ENCODE measurements at regions not wholly inside any gene's neighbourhood (a gene's known extent, or its start where the extent isn't known, plus 50 kb on each side); places are given as distances from the start of the nearest gene placed in this dataset.

- DNase-seq (ENCODE audit: low read depth, low spot score) = peak; percentile 77
- H3K4me3 ChIP-seq (ENCODE audit: low read length) = no peak overlapping the region; the same call in 1 of the 2 replicates
Observed at GRCh38 chr11:8813658-8814057, 97.3 kb upstream of the AKIP1 start.

DNA sequence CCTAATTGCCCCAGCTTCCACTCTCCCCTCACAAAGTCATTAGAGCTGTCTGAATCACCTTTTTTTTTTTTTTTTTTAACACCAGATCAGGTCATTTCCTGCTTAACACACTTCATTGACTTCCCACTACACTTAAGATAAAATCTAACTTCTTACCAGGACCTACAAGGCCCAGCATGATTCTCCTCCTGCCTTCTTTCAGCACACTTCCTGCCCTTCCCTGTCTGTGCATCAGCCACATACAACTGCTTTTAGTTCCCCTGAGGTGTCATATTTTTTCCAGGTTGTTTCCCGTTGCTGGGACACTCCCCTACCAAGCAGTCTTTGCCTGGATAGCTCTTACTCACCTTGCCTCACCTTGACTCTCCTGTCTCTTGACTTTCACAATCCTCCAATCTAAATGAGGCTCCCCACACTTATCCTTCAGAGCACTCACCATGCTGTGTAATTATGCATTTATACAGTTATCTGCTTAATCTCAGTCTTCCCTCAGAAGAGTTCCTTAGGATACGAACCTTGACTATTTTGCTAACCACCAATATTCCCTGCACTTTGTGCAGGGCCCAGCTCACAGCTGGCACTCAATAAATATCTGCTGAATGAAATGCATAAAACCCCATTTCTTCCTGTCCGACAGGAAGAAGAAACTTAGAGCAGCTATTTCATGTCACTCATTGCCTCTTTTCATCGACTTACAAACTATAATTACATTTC lies 96.6 kb upstream of the AKIP1 start:
- peak; percentile 73 for DNase-seq (ENCODE audit: low read depth, low spot score)
- no peak overlapping the region for H3K4me3 ChIP-seq (ENCODE audit: low read length)

DNA sequence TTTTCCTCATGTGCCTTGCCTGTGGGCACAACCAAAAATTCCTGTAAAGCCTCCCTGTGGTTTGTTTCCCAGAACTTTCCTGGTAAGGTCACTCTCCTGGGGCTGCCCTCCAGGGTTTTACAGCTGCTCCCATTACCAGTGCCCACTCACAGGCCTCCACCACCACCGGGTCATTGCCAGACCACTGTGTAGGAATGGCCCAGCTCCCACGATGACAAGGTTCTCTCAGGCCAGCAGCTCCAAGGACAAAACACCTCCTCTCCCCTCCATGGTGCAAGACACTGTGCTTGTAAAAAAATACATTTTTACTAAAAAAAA lies 96.1 kb upstream of the AKIP1 start:
- DNase-seq (ENCODE audit: low read depth, low spot score) = no peak
- no peak overlapping the region for H3K4me3 ChIP-seq (ENCODE audit: low read length)

GRCh38 chr11:8818421-8818820 lies 92.6 kb upstream of the AKIP1 start:
- no peak for DNase-seq (ENCODE audit: low read depth, low spot score)
- H3K4me3 ChIP-seq (ENCODE audit: low read length) = no peak overlapping the region

DNA sequence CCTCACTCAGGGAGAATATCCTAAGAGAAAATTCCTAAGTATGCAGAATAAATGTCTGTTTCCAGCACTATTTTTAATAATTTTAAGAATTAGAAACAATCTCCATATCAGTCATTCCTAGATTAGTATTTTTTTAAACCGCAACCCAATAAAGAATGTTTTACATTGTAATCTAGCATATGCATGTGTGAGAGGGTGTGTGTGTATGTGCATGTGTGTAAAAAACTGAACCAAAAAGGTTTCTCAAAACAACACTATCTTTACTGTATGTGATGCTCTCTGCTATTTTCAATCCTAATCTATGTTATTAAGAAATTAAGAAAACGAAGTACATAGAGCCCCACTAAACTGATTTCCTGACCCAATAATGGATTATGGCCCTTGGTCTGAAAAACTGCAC lies 90.6 kb upstream of the AKIP1 start:
- DNase-seq (ENCODE audit: low read depth, low spot score) = no peak
- H3K4me3 ChIP-seq (ENCODE audit: low read length) = no peak overlapping the region

GRCh38 chr11:8822469-8822868 lies 88.5 kb upstream of the AKIP1 start:
- DNase-seq (ENCODE audit: low read depth, low spot score) = no peak
- no peak overlapping the region for H3K4me3 ChIP-seq (ENCODE audit: low read length)

DNA sequence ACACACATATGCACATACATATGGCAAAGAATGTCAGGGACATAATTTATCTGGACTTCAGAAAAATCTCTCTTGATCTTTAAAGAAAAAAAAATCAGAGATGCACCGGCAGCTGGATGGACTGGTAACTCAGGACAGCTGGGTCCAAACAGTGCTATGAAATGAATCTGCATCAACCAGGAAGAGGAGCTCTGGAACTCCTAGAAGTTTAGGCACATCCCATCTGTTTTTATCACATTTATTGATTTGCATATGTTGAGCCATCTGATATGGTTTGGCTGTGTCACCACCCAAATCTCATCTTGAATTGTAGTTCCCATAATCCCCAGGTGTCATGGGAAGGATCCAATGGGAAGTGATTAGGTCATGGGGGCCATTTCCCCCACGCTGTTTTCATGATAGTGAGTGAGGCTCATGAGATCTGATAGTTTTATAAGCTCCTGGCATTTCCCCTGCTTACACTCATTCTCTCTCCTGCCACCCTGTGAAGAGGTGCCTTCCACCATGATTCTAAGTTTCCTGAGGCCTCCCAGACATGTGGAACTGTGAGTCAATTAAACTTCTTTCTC lies 87.7 kb upstream of the AKIP1 start:
- DNase-seq (ENCODE audit: low read depth, low spot score) = no peak
- H3K4me3 ChIP-seq (ENCODE audit: low read length) = no peak overlapping the region

DNA sequence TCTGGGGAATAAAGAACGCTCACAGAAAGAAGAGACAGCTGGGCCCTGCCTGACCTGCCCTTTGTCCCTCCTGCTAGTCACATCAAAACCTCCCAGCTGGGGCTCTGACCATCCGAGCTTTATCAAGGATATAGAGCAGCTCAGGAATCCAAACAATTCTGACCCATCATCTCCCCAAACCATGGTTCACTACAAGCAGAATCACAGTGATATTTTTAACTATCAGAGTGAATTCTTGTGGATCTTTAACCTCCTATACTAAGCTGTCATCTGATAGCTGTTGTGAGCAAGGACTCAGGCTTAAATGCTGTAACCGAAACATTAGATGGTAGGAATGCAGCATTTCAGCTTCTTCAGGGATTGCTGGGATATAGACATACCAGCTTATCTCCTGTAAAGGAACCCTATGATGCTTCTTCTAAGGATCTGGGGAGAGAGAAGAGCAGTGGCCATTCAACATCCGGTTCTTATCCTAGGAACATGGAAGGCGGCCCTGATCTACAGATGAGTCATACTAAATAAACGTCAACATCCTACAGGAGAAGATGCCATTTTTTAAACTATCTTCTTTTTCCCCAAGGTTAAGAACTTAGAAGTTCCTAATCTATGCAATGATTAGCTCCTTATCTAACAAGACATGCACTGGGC lies 84.7 kb upstream of the AKIP1 start:
- no peak for DNase-seq (ENCODE audit: low read depth, low spot score)
- no peak overlapping the region for H3K4me3 ChIP-seq (ENCODE audit: low read length)

- no peak for DNase-seq (ENCODE audit: low read depth, low spot score)
- H3K4me3 ChIP-seq (ENCODE audit: low read length) = no peak overlapping the region
Observed at GRCh38 chr11:8826901-8827560, 84.0 kb upstream of the AKIP1 start.

DNA sequence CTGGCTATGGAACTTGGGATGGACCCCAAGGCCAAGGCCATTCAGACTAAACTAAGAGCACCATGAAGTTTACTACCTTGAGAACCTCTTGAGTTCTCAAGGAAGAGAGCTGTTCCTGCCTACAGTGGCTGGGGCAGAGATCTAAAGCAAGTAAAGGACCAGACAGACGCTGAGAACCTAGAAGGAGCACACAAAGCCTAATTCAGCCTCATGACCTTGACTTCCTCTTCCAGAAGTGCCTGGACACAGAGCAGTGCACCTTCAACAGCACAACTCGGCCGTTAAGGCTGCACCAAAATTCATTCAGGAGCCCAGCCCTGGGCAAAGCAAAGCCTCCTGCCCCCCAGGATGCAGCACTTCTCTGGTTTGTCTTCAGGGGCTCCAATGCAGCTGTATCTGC lies 82.9 kb upstream of the AKIP1 start:
- H3K4me3 ChIP-seq (ENCODE audit: low read length) = no peak overlapping the region
- no peak for DNase-seq (ENCODE audit: low read depth, low spot score)

DNA sequence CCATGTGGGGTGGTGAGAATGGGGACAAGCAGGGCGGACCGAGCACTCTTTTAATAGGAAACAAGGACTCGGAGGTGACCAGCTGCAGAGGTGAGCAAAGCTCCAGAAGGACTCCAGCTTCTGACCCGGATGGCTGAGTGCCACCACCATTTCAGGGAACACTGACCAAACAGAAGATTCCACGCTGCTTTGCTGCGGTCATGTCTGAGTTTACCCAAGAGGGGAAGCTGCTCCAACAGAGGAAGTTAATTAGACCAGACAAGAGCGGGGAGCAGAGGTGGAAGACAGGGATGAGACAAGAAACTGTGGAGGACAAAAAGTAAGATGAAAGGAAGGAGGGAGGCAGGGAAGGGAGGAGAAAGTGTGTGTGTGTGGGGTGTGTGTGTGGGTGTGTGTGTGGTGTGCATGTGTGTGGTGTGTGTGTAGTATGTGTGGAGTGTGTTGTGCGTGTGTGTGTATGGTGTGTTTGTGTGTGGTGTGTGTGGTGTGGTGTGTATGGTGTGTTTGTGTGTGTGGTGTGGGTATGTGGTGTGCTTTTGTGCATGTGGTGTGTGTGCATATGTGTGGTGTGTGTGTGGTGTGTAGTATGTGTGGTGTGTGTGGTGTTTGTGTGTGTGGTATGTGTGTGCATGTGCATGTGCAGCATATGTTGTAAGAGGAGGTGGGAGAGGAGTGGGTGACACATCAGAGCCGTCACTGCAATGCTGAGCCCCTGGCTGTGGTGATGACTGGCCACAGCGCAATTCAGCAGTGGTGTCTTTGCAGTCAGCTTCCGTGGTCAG lies 82.2 kb upstream of the AKIP1 start:
- H3K4me3 ChIP-seq (ENCODE audit: low read length) = no peak overlapping the region

DNA sequence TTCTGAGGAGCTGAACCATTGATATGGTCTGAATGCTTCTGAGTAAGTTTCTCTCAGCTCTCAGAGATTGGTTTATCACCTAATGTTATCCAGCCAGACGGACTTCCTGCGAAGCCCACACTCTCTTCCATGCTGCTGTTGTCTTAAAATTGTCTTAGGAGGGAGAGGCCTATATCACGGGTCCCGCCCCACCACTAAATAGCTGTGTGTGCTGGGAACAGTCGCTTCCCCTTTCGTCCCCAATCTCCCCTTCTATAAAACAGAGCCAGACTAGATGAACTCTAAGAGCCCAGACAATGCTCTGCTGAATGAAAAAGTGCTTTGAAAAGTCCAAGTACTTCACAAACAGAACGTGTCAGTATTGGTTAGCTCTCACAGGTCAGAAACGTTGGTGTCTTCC lies 81.4 kb upstream of the AKIP1 start:
- DNase-seq (ENCODE audit: low read depth, low spot score) = no peak
- H3K4me3 ChIP-seq (ENCODE audit: low read length) = no peak overlapping the region

More for the DNA sequence above, 82.2 kb upstream of the AKIP1 start:
- no peak for DNase-seq (ENCODE audit: low read depth, low spot score)

- no peak overlapping the region for H3K4me3 ChIP-seq (ENCODE audit: low read length)
- no peak for DNase-seq (ENCODE audit: low read depth, low spot score)
Observed at GRCh38 chr11:8830641-8831040, 80.3 kb upstream of the AKIP1 start.

DNA sequence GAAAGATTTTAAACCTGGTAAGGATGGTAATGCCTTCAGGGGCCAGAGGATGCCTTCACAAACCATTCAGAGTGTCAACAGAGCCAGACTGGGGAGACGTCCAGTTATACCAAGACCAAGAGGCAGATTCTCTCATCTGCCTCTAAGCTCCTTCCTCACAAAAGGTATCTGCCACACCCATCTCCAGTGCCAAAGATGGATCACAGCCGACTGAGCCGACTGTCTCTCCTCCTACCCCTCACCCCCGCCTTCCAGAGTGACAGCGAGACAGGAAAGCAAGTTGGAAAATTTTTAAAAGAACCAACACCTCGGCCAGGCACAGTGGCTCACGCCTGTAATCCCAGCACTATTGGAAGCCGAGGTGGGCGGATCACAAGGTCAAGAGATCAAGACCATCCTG lies 79.1 kb upstream of the AKIP1 start:
- H3K4me3 ChIP-seq (ENCODE audit: low read length) = no peak overlapping the region
- DNase-seq (ENCODE audit: low read depth, low spot score) = no peak

DNA sequence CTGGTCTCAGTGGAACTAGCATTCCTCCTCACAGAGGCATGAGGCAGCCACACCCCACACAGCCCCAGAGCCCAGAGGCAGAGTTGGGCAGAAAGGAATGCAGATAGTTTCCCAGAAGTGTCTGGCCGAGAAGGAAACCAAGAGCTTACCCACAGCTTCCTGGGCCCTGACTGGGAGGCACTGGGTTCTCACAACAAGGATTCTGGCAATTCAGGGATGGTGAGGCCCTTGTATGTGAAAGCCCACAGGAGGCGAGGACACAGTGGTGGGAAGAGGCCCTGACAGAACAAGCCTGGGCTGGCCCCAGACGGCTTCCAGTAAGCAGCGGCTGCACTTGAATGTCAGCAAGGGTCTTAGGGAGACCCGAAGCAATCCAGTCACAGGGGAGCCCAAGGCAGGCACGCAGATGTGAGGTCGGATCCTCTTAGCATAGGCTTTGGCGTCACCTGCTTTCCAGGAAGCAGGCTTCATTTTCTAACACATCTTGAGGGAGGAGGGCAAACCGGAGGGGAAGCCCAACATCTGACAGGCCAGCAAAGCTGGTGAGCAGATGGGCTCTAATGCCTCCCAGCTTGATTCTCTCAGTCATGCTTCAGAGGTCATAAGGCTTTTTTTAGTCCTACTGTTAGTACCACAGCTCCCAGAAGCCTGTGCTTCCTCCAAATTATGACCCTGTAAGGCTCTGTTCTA lies 78.3 kb upstream of the AKIP1 start:
- no peak for DNase-seq (ENCODE audit: low read depth, low spot score)
- no peak overlapping the region for H3K4me3 ChIP-seq (ENCODE audit: low read length)

GRCh38 chr11:8833568-8834315 lies 77.2 kb upstream of the AKIP1 start:
- H3K4me3 ChIP-seq (ENCODE audit: low read length) = no peak overlapping the region
- DNase-seq (ENCODE audit: low read depth, low spot score) = no peak

GRCh38 chr11:8834379-8834778 lies 76.6 kb upstream of the AKIP1 start:
- DNase-seq (ENCODE audit: low read depth, low spot score) = no peak
- no peak overlapping the region for H3K4me3 ChIP-seq (ENCODE audit: low read length)

DNA sequence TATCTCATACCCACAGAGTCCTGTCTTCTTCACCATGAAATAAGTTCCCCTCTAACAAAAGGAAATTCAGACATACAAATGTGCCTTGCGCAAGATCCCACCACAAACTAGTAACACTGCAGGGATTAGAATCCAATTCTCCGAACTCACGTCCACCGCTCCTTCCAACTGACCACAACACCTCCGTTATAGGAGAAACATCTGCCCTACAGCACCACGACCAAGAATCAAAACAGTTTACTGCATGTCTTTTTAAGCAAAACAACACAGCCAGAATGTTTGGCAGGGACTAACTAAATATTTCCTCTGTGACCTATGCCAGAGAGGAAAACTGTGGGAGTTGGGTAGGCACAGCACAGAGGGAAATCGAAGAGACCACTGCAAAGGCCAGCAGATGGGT lies 72.7 kb upstream of the AKIP1 start:
- no peak overlapping the region for H3K4me3 ChIP-seq (ENCODE audit: low read length)
- no peak for DNase-seq (ENCODE audit: low read depth, low spot score)
